ENCODE measurements at regions not wholly inside any gene's neighbourhood (a gene's known extent, or its start where the extent isn't known, plus 50 kb on each side); places are given as distances from the start of the nearest gene placed in this dataset.

GRCh38 chr17:71917715-71918114 is 203.1 kb upstream of the SOX9 start:
- DNase-seq, result no peak

DNA sequence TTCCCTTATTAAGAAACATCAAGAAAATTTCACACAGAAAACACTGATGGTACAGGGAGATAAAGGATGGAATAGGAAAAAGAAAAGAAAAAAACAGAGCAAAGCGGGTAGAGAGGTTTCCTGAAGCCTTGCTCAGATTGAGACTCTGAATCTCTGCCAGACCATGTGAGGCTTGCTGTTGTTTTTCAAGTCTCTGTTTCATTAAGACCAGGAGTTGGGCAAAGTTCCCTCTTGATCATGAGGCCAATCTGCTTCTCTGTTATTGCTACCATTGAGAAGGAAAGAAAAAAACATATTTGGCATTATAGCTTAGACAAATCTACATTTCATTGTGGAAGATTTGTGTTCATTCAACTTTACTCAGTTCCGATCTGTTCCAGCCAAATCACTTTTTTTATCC is 201.6 kb upstream of the SOX9 start:
- no peak for DNase-seq

DNA sequence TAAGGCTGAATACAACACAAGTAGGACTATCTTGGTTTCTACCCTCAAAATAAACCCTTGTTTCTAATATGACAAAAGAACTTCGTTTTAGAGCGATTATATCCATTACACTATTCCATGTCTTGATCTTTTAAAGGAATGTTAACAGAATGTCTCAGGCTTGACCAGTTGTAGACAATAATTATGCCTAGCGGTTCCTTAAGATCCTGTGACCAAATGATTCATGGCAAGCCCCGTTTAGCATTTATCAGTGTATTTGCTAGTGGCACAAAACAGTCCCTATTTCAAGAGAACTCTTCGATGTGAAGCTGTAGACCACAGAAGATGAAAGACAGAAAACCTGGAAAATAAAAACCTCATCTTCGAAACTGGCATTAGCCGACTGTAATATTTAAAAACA is 200.9 kb upstream of the SOX9 start:
- DNase-seq, result no peak

GRCh38 chr17:71921796-71922195 is 199.0 kb upstream of the SOX9 start:
- no peak for DNase-seq

- DNase-seq, result no peak
Observed at GRCh38 chr17:71922439-71922838, 198.4 kb upstream of the SOX9 start.

DNA sequence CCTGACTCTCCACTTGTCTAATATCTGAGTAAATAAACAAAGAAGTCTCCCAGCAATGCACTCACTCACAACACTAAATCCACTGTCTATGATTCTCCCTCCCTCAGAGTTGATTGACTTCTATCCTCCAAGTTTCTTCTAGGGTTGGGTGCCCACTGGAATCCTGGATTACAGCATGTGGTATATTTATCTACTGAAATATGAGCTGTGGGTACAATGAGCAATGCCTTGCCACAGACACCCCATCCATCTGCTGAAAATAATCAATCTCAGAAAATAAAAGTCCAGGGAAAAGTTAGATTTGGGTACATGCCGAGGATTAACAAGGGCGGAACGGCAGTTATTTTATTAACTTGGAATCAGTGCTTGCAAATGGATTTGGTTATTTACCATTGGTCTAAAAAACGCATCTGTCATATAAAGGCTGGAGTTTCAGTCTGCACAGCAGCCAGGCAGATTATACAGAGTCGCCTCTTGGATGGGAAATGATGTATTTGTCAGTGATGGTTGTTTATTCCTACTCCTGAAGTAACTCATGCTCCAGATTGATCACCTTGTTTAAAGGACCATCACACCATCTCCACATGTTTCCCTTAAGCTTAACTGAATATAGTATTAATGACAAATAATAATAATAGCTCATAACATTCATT is 193.9 kb upstream of the SOX9 start:
- no peak for DNase-seq

- DNase-seq, result no peak
Observed at GRCh38 chr17:71933306-71933705, 187.5 kb upstream of the SOX9 start.

DNA sequence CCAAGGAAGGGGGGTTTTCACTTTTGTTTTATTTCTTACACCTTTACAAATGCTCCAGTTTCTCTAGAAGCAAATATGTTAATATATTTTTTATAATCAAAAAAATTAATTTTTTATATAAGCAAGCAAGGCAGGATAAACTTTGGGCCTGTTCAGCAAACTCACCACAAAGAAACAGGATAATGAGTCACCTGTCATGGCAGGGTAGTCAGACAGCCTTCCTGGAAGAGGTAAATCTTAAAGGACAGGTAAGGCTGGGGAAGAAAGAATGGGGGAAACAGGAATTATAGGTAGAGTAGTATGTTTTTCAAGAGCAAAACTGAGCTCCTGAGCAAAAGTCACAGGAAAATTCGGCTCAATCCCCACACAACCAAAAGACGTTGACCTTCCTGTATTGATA is 186.3 kb upstream of the SOX9 start:
- DNase-seq, result no peak

DNA sequence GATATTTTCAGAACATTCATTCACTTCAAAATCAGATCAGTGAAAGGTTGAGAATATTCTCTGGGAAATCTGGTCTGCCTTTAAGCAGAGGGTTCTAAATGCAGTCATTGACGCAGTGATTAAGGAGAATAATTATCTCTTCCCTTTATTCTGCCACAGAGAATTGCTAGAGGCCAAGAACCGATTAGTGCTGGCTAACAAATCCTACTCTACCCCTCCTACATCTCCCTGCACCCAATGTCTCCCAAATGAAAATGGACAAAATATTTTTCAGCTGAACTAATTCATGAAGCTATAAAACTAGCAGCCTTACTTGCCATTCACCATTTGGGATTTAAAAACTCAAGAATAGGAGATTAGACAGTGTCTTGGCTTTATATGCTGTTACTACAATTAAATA is 185.5 kb upstream of the SOX9 start:
- DNase-seq, result no peak

GRCh38 chr17:71936977-71937376 is 183.8 kb upstream of the SOX9 start:
- DNase-seq, result no peak

DNA sequence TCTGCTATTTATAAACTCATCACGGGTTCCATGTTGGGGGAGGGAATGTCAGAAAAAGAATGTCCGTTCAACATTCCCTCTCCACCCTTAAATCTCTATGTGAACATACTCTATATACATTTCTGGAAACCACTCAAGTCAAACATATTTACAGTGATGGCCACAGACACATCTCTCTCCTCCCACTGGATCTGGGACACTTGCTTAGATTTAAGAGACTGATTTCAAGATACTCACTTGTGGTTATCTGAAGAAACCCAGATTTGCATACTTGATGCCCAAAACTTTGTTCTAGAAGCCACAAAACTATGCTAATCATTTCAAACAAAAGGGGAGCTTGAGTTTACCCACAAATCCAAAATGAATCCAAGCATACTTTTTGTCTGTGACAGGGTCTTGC is 182.9 kb upstream of the SOX9 start:
- DNase-seq, result no peak

DNA sequence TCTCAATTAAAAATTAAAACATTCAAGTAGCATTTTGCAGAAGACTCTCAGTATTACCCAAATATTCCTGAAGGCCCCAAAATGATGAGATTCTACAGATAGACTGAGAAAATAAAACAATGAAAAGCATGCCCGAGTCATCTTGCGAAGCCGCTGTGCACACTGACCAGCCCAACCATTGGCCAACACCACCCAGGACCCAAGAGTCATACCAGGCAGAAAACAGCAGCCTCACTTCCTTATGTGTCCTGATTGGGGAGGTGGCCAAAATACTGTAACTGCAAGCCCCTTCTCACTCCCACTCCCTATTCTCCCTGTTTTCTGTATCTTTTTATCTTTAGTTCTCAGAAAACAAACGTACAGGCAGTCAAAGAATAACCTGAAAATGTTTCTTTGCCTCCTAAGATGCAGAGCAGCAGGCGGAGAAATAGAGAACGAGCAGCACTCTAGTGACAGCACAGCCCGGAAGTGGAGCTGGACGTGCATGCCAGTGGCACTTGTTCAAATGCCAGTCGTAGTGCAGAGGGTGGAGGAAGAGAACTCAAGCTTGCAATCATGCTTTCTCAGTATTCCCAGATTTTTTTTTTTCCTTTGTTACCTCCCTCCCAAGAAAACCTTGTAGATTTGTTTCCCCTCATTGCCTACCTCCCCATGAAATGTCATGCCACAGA is 182.3 kb upstream of the SOX9 start:
- DNase-seq, result no peak

DNA sequence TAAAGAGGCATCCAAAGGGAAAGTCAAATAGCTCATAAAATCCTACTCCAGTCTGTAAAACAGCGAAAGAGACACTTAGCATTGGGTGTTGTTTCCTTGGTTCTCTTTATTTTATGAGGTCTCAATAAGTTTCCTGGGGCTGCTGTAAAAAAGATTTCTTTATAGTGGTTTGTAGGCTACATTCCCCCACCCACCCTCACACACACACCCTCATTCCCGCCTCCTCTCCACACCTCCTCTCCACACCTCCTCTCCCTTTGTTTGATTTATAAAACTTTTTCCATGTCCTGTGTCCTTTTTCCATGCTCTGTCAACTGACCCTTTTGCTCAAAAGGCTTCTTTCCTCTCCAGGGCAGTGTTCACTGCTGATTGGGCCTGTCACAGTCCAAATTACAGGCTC is 178.9 kb upstream of the SOX9 start:
- DNase-seq, result no peak

- DNase-seq, result no peak
Observed at GRCh38 chr17:71942626-71943025, 178.2 kb upstream of the SOX9 start.

DNA sequence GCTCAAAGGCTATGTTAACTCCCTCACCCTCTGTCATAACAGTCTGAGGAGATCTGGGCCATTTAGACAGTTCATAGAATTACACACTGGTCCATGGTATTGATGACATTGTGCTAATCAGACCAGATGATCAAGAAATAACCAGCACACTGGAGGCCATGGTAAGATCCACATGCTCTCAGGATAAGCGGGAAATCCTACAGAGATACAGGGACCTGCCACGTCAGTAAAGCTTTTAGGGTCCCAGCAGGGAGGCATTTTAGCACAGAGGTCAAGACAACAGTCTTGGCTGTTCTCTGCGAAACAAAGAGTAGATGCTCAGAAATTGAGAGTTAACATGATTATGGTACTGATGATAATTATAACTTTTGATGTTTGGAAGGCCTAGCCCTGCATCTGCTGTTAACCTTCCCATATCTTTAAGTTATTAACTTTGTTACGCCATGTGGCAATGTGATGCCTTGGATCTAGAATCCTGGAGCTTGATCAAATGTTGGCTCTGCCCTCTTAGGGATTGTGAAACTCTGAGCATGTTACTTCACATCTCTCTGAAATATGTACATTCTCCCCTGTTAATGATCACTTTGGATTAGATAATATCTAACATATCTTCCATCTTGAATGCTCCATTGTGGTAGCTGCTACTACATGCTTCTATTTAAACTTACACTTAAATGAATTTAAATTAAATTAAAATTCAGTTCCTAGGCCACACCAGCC is 172.0 kb upstream of the SOX9 start:
- no peak for DNase-seq

DNA sequence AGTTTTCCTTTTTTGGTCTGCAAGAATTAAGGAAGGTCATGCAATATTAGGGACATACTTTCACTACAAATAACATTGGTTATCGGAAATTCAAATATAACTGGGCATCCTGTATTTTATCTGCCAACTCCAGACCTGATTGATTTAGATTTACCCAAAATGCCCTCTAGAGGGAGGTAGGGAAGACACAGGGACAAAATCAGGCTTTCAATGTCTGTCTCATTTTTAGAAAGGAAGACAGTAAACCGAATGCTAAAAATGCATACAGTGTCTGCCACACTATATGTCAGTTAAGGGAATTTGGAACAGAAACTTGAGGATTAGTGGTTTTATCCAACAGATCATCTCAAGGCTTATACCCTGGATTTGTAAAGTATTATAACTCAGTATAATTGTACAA is 161.7 kb upstream of the SOX9 start:
- no peak for DNase-seq

DNA sequence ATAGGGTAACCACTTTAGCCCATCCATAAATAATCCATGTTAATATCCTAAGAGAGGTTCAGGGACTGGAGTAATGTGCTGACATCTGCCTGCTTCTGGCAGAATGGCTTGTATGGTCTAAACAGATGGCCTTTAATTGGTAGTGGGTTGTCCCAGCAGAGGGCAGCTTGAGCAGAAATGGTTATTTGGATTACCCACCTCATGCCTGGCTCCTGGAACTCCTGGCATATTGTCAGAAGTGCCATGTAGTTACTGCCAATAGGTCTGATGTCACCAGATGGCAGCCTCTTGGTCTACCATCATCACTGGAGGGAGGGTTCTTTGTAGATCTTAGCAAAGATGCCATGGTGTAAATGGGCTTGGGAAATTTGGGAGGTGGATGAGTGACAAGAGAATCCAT is 157.5 kb upstream of the SOX9 start:
- no peak for DNase-seq

DNA sequence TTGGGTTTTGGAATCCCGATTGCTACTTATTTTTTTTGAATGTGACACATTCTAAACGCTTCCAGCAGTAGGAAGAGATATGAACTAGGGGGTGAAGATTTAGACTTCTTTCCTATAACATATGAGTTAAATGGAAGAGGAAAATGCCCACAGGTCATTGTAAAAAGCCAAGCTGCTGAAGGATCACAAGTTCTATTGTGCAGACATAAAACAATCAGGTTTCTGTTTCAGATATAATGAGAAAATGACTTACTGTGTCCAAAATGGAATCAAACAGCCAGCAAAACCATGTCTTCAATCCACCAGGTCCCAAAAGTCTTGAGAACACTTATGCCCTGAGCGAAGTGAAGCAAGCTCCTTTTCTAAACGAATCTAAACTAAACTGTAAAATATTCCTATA is 157.0 kb upstream of the SOX9 start:
- DNase-seq, result no peak

DNA sequence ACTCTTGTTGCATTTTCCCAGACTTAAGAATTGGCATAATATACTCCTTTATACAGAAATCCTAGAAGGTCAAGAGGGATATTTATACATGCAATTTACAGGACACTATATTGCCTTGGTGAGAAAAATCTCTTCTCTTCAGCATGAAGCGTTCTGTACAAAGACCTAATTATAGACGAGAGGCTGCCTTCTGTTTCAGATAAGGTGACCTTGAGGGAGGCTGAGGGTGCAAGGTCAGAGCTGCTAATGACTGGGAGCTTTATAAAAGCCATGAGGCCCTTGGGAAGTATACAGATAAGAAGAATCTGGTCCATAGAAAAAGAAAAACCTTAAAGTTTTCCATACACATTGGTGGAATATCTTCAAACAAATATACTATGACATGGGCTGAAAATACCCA is 156.3 kb upstream of the SOX9 start:
- no peak for DNase-seq

DNA sequence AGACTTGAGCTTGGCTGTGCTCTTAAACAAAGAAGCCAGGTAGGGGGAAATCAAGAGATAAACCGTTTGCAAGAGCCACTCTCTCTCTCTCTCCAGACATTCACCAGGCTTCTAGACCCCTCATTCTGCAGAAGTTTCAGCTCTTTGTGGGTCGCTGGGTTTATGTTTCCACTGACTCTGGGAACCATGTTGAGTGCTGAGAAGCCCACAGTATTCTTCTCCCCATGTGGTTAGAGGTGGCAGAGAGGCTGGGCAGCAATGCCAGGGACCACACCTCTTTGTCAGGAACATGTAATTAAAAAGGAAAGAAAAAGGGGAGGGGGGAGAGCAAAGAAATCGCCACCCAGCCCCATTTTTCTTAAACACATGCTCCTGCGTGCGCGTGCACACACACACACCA is 154.8 kb upstream of the SOX9 start:
- DNase-seq, result no peak

DNA sequence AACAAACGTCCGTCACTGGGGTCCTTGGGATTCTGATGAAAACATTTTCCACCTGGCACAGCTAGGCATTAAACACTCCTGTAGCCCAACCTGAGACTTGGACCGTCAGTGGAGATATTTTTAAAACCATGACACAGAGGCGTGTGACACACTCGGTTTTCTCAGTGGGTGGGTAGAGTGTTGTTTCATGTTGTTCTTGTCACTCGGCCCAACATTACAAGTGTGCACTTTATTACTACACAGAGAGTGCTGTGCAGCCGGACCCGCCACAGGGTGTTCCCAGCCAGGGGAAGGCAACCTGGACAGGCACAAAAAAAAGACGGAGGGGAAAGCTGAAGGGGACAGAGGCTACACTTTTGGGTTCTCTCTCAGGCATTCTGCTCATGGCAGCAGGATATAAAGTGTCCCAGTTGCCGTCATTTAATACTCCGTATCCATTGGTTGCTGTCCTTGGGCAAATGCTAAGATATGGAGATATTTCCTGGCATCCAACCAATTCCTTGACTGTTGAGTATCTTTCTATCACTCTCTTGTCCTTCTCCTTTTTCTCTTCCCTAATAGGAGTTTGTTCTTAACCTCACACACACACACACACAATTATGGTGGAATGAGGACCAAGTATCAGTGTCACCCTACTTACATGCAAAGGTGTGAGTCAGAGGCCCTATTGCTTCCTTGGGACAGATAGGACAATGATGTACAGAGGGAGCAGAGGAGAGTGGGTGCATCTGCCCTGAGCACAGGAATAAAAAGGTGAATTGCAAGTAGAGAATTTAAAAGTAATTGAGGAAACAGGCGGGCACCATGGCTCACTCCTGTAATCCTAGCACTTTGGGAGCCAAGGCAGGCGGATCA is 154.1 kb upstream of the SOX9 start:
- DNase-seq, result no peak

- DNase-seq, result no peak
Observed at GRCh38 chr17:71969500-71969899, 151.3 kb upstream of the SOX9 start.

DNA sequence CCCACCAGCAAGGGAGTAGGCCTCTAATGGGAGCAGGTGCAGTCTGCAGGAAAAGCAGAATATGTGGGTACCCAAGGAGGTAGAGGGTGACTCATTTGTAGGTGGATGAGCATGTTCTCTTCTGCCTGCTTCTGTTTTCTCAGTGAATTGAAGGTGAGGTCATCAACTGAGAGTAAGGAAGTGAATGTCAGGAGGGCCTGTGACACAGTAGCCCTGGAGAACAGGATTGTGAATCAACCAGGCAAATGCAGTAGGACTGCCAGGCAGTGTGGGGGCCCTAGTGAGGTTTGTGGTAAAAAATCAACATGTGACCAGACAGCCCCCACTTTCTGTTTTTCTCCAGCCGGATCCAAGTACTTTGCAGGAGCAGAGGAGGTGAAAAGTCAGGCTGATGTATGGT is 150.5 kb upstream of the SOX9 start:
- no peak for DNase-seq

- DNase-seq, result no peak
Observed at GRCh38 chr17:71974051-71974450, 146.8 kb upstream of the SOX9 start.

Data from NCI-H1048 (cell line).